Type B pancreatic cell (in vitro differentiated cells): ENCODE measurements at regions not wholly inside any gene's neighbourhood (a gene's known extent, or its start where the extent isn't known, plus 50 kb on each side); places are given as distances from the start of the nearest gene placed in this dataset.

Experiments used
- DNase-seq: peaks from one replicate; pipeline ENCODE4 v3.0.0; 2021; ENCODE audit warnings: mixed read lengths; ENCODE audit not compliant: unreplicated experiment; ENCODE audit errors: extremely low spot score
- H3K27ac Mint-ChIP-seq: 2 replicates; pipeline ENCODE4 v1.8.0; 2021; ENCODE audit warnings: mild to moderate bottlenecking, mixed read lengths
- H3K27me3 Mint-ChIP-seq: 2 replicates; pipeline ENCODE4 v1.8.0; 2021; ENCODE audit warnings: mixed read lengths
- H3K36me3 Mint-ChIP-seq: 2 replicates; pipeline ENCODE4 v1.8.0; 2021; ENCODE audit warnings: mixed read lengths
- H3K4me1 Mint-ChIP-seq: one replicate; pipeline ENCODE4 v1.8.0; 2021; ENCODE audit warnings: mixed read lengths; ENCODE audit not compliant: unreplicated experiment
- H3K4me3 Mint-ChIP-seq: 2 replicates; pipeline ENCODE4 v1.8.0; 2021; ENCODE audit warnings: mild to moderate bottlenecking, mixed read lengths
- H3K9me3 Mint-ChIP-seq: 2 replicates; pipeline ENCODE4 v1.8.0; 2021; ENCODE audit warnings: mixed read lengths
- CTCF ChIP-seq: fragments of 200-600 bp; sonication (generic); conservative IDR thresholded peaks from 2 replicates; pipeline ENCODE4 v1.5.0; 2021; ENCODE audit warnings: antibody characterized with exemption, mild to moderate bottlenecking

GRCh38 chr19:5216141-5216847, 124.3 kb downstream of the PTPRS start:
- no peak overlapping the region for H3K27ac Mint-ChIP-seq

GRCh38 chr19:5215431-5215830, 125.2 kb downstream of the PTPRS start:
- Mint-ChIP-seq H3K4me3 (no peak overlapping the region), H3K36me3 (peaks cover 56% of the 10 kb centered on the region)
- no peak for TF ChIP-seq CTCF

More at GRCh38 chr19:5216141-5216847, 124.3 kb downstream of the PTPRS start:
- DNase-seq, result no peak
- no peak for TF ChIP-seq CTCF
- Mint-ChIP-seq H3K4me3 (no peak overlapping the region), H3K36me3 (peaks cover 60% of the 10 kb centered on the region), H3K9me3 (no peaks in the 10 kb centered on the region), H3K4me1 (no peaks in the 10 kb centered on the region), H3K27me3 (no peaks in the 10 kb centered on the region)

GRCh38 chr19:5214902-5215301, 125.7 kb downstream of the PTPRS start:
- no peak for TF ChIP-seq CTCF
- no peak overlapping the region for H3K27ac Mint-ChIP-seq

More at GRCh38 chr19:5215431-5215830, 125.2 kb downstream of the PTPRS start:
- Mint-ChIP-seq H3K9me3 (peaks cover 4% of the 10 kb centered on the region), H3K27me3 (no peaks in the 10 kb centered on the region), H3K4me1 (no peaks in the 10 kb centered on the region), H3K27ac (no peak overlapping the region)
- no peak for DNase-seq

GRCh38 chr19:5214371-5214770, 126.2 kb downstream of the PTPRS start:
- no peaks in the 10 kb centered on the region for H3K4me1 Mint-ChIP-seq
- no peak for DNase-seq
- peaks cover 49% of the 10 kb centered on the region for H3K36me3 Mint-ChIP-seq
- no peak overlapping the region for H3K4me3 Mint-ChIP-seq
- TF ChIP-seq CTCF, result no peak
- H3K27me3 Mint-ChIP-seq, result no peaks in the 10 kb centered on the region
- H3K27ac Mint-ChIP-seq, result no peak overlapping the region
- H3K9me3 Mint-ChIP-seq, result peaks cover 4% of the 10 kb centered on the region

More at GRCh38 chr19:5214902-5215301, 125.7 kb downstream of the PTPRS start:
- Mint-ChIP-seq H3K4me1 (no peaks in the 10 kb centered on the region), H3K27me3 (no peaks in the 10 kb centered on the region), H3K9me3 (peaks cover 4% of the 10 kb centered on the region), H3K4me3 (no peak overlapping the region), H3K36me3 (peaks cover 53% of the 10 kb centered on the region)
- no peak for DNase-seq

- peaks cover 4% of the 10 kb centered on the region for H3K9me3 Mint-ChIP-seq
- no peak for TF ChIP-seq CTCF
- no peak overlapping the region for H3K4me3 Mint-ChIP-seq
Measured at GRCh38 chr19:5213667-5214066, 126.9 kb downstream of the PTPRS start.

More at GRCh38 chr19:5213667-5214066, 126.9 kb downstream of the PTPRS start:
- DNase-seq, result no peak
- no peaks in the 10 kb centered on the region for H3K4me1 Mint-ChIP-seq
- peaks cover 43% of the 10 kb centered on the region for H3K36me3 Mint-ChIP-seq
- H3K27ac Mint-ChIP-seq, result no peak overlapping the region
- no peaks in the 10 kb centered on the region for H3K27me3 Mint-ChIP-seq
